Lower lobe of right lung (tissue), 2 donors: ENCODE measurements at regions not wholly inside any gene's neighbourhood (a gene's known extent, or its start where the extent isn't known, plus 50 kb on each side); places are given as distances from the start of the nearest gene placed in this dataset.

Experiments
- ATAC-seq, 2 donors: fragments of 200-7000 bp; cut with Tn5 transposase; one replicate each; pipeline ENCODE4 v1.9.1; 2020 to 2022; ENCODE audit warnings: mild to moderate bottlenecking in 2 of 2, moderate library complexity in 2 of 2
- DNase-seq: peaks from one replicate; pipeline ENCODE4 v3.0.0-alpha.2; 2020
- H3K27ac ChIP-seq: fragments of 200-600 bp; one replicate; pipeline ENCODE4 v1.8.0; 2022
- H3K27me3 ChIP-seq: fragments of 200-600 bp; one replicate; pipeline ENCODE4 v1.8.0; 2022; ENCODE audit warnings: low read depth
- H3K36me3 ChIP-seq: fragments of 200-600 bp; one replicate; pipeline ENCODE4 v1.8.0; 2022; ENCODE audit warnings: mild to moderate bottlenecking
- H3K4me1 ChIP-seq: fragments of 200-600 bp; one replicate; pipeline ENCODE4 v1.8.0; 2022
- H3K4me3 ChIP-seq: fragments of 200-600 bp; one replicate; pipeline ENCODE4 v1.8.0; 2022; ENCODE audit warnings: mild to moderate bottlenecking
- H3K9me3 ChIP-seq: fragments of 200-600 bp; one replicate; pipeline ENCODE4 v1.8.0; 2022
- CTCF ChIP-seq: fragments of 200-600 bp; IDR thresholded peaks from one replicate; pipeline ENCODE4 v1.8.0; 2022; ENCODE audit warnings: antibody characterized with exemption, mild to moderate bottlenecking
- intact Hi-C: fragments of 100-400 bp; cut with DNase I; formaldehyde crosslinking; loops from one replicate; pipeline ENCODE4 v1.11.0; 2022
- donor health status: DM: no; HTN: yes; CAD: no; lungs with severe emphysema.

DNA sequence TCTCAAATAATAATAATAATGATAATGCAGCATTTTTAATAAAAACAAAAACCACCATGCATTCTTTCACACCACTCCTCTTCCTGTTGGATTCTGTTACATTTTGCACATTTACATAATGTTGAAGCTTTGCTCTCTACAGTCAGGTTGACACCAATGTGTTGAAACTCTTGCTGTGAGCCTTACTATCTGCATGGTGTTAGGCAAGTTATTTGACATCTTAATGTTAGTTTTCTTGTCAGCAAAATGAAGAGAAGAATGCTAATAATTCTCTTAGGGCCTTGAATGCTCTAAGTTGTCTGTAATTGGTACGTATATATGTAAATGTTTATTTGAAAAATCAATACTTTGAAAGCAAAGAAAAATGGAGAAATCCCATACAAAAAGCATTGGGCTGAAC, 525.5 kb upstream of the PTGER4 start:
- intact Hi-C loops: no loop called here
- Histone ChIP-seq H3K27me3 (no peaks in the 10 kb centered on the region), H3K27ac (no peak overlapping the region), H3K4me3 (no peak overlapping the region), H3K36me3 (no peaks in the 10 kb centered on the region), H3K9me3 (no peaks in the 10 kb centered on the region), H3K4me1 (no peaks in the 10 kb centered on the region)
- no peak for DNase-seq
- ATAC-seq: no peak
- no peak for TF ChIP-seq CTCF

DNA sequence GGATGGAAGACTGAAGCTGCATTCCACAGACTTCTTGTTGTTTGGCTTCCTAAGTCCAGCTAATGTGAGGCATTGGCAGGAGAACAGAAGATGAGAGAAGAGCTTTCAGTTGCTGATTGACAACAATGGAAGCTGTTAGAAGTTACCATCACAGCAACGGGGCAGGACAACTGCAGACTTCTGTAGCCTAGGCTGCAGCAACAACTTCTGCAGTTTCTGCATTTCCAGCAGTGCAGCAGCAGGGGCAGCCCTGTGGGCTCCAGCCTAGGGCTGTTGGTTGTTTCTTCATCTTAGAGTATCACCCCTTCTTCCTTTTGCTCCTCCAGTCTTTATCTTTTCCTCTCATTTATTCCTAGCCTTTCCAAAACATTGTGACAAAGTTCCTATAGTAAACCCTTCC, 528.8 kb upstream of the PTGER4 start:
- no peak overlapping the region for H3K27ac ChIP-seq
- no peaks in the 10 kb centered on the region for H3K27me3 ChIP-seq
- H3K4me3 ChIP-seq: no peak overlapping the region
- no peaks in the 10 kb centered on the region for H3K4me1 ChIP-seq
- DNase-seq (no peak), ATAC-seq (no peak)
- intact Hi-C loops: no loop called here
- no peaks in the 10 kb centered on the region for H3K9me3 ChIP-seq
- TF ChIP-seq CTCF: no peak
- H3K36me3 ChIP-seq: no peaks in the 10 kb centered on the region

GRCh38 chr5:40141896-40142295, 537.8 kb upstream of the PTGER4 start:
- DNase-seq (no peak), ATAC-seq (no peak)
- Histone ChIP-seq H3K27me3 (no peaks in the 10 kb centered on the region), H3K4me1 (no peaks in the 10 kb centered on the region), H3K27ac (no peak overlapping the region), H3K9me3 (no peaks in the 10 kb centered on the region), H3K36me3 (no peaks in the 10 kb centered on the region), H3K4me3 (no peak overlapping the region)
- TF ChIP-seq CTCF: no peak
- intact Hi-C loops: no loop called here

DNA sequence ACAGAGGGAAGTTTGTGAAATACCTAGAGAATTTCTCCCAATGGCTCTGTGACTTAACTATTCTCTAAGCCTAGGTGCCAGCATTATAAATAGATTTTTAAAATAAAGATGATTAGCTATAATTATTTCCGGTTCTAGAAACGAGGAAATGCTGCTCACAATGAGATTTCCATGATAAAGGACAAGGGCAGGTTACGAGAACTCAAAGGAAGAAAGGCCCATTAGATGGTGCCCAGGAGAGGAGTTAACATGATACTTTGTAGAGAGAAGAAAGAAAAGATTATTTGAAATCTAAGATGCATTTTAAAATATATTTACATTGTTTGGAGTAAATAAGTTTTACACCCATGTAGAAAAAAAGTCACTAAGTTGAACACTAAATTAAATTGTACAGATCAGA, 538.3 kb upstream of the PTGER4 start:
- Histone ChIP-seq H3K4me1 (no peaks in the 10 kb centered on the region), H3K27ac (no peak overlapping the region), H3K27me3 (no peaks in the 10 kb centered on the region), H3K36me3 (no peaks in the 10 kb centered on the region), H3K9me3 (no peaks in the 10 kb centered on the region), H3K4me3 (no peak overlapping the region)
- no peak for ATAC-seq
- intact Hi-C loops: no loop called here
- TF ChIP-seq CTCF: no peak
- DNase-seq: no peak

GRCh38 chr5:40137223-40137622, 542.5 kb upstream of the PTGER4 start:
- no peak overlapping the region for H3K4me3 ChIP-seq

More at GRCh38 chr5:40137223-40137622, 542.5 kb upstream of the PTGER4 start:
- H3K9me3 ChIP-seq: no peaks in the 10 kb centered on the region
- ATAC-seq (no peak), DNase-seq (no peak)
- no peaks in the 10 kb centered on the region for H3K36me3 ChIP-seq
- H3K4me1 ChIP-seq: no peaks in the 10 kb centered on the region
- H3K27ac ChIP-seq: no peak overlapping the region
- intact Hi-C loops: no loop called here
- H3K27me3 ChIP-seq: no peaks in the 10 kb centered on the region
- no peak for TF ChIP-seq CTCF
